Ovary (tissue), 7 donors: ENCODE measurements at regions not wholly inside any gene's neighbourhood (a gene's known extent, or its start where the extent isn't known, plus 50 kb on each side); places are given as distances from the start of the nearest gene placed in this dataset.

Source experiments
- DNase-seq, 5 donors: peaks; one replicate each; pipeline ENCODE4 v3.0.0-alpha.2; 2019 to 2020
- H3K27ac ChIP-seq, 2 donors: fragments of 200-600 bp; one replicate each; pipeline versions ENCODE4 v1.5.1 to v1.8.0; 2019 to 2022
- H3K27me3 ChIP-seq: fragments of 200-600 bp; one replicate; pipeline ENCODE4 v1.8.0; 2022
- H3K36me3 ChIP-seq: fragments of 200-600 bp; sonication (generic); one replicate; pipeline ENCODE4 v1.5.1; 2019
- H3K4me1 ChIP-seq: one replicate; pipeline ENCODE4 v1.8.1; 2013; ENCODE audit warnings: mild to moderate bottlenecking, moderate library complexity; ENCODE audit not compliant: insufficient read depth
- H3K4me3 ChIP-seq: fragments of 200-600 bp; sonication (generic); one replicate; pipeline ENCODE4 v1.5.1; 2017
- H3K9me3 ChIP-seq, 2 donors: fragments of 200-600 bp in 1 of 2; sonication (generic) in 1 of 2; one replicate each; pipeline versions ENCODE4 v1.5.1 to v1.8.1; 2013 to 2019; ENCODE audit warnings: mild to moderate bottlenecking in 1 of 2, moderate library complexity in 1 of 2
- EP300 ChIP-seq: sonication (generic); formaldehyde crosslinking; IDR thresholded peaks from one replicate; pipeline ENCODE4 v1.6.1; 2017; ENCODE audit warnings: antibody characterized with exemption
- POLR2A ChIP-seq: fragments of 450-650 bp; IDR thresholded peaks from one replicate; pipeline ENCODE4 v1.6.1; 2017; ENCODE audit warnings: antibody characterized with exemption, mild to moderate bottlenecking, moderate library complexity
- WGBS, 3 donors: extraction: QIAGEN DNeasy Blood & Tissue Kit in 1 of 3; methylation state at CpG; one replicate each; pipeline versions ENCODE4 v1.1.5 to v1.1.7; 2013 to 2017; 5-methylcytosine and 5-hydroxymethylcytosine counted together
- intact Hi-C, 4 donors: fragments of 100-400 bp; cut with DNase I; formaldehyde crosslinking; loops; one replicate each; pipeline versions ENCODE4 v1.11.0 to v1.15.1; 2022 to 2023
- TF ChIP-seq, protein P1 (sequence below), 3 donors: fragments of 450-650 bp in 2 of 3; fragments of 200-600 bp in 1 of 3; IDR thresholded peaks; one replicate each; pipeline versions ENCODE4 v1.5.1 to v1.8.0; 2016 to 2022; ENCODE audit warnings: antibody characterized with exemption in 3 of 3, mild to moderate bottlenecking in 1 of 3
- donor health status: DM: no; HTN: no; CAD: no; lungs with moderate emphysema.
- donor health status: DM: no; HTN: no; CAD: no.
- donor health status: Bipolar disorder and iron deficiency.
- donor health status: DM: no; HTN: no; CAD: no.
- donor health status: DM: yes; HTN: yes; CAD: no.

DNA sequence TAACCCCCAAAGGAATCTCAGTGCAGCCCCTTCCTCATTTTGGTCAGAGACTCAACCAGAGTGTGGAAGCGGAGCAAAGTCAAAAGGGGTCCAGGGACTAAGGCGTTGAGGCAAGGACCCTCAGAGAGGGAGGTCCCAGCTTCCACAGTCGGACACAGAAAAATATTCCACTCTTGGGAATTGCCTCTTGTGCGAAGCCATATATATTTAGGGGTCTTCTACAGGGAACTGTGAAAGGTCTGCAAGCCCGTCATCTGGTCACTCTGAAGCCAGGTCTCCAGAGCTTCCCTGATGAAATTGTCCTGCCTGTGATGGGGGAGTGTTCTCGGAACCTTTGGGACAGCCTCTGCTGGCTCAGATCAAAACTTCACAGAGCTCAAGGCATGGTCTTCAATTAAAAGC lies 160.8 kb downstream of the TBXT start:
- Histone ChIP-seq H3K4me1 (peaks cover 5% of the 10 kb centered on the region), H3K27me3 (no peaks in the 10 kb centered on the region), H3K4me3 (peak overlapping the region; percentile 39), H3K9me3 (no peaks in the 10 kb centered on the region), H3K36me3 (no peaks in the 10 kb centered on the region), H3K27ac (peak overlapping the region; percentile 35 to 94)
- TF ChIP-seq, protein P1, sequence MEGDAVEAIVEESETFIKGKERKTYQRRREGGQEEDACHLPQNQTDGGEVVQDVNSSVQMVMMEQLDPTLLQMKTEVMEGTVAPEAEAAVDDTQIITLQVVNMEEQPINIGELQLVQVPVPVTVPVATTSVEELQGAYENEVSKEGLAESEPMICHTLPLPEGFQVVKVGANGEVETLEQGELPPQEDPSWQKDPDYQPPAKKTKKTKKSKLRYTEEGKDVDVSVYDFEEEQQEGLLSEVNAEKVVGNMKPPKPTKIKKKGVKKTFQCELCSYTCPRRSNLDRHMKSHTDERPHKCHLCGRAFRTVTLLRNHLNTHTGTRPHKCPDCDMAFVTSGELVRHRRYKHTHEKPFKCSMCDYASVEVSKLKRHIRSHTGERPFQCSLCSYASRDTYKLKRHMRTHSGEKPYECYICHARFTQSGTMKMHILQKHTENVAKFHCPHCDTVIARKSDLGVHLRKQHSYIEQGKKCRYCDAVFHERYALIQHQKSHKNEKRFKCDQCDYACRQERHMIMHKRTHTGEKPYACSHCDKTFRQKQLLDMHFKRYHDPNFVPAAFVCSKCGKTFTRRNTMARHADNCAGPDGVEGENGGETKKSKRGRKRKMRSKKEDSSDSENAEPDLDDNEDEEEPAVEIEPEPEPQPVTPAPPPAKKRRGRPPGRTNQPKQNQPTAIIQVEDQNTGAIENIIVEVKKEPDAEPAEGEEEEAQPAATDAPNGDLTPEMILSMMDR (IDR thresholded peaks at IDR 0.05), result no peak
- TF ChIP-seq EP300 (no peak), POLR2A (no peak)
- intact Hi-C loops, result loop anchor here in 1 of 4 donors (5.0 to 10.0 kb wide), 3 partner anchors 50 to 122 kb away; no protein-coding TSS in a partner anchor
- no peak for DNase-seq
- WGBS, 3 donors, result 24 to 28% (median 25%) methylated on average over 6 of the region's 6 CpGs

DNA sequence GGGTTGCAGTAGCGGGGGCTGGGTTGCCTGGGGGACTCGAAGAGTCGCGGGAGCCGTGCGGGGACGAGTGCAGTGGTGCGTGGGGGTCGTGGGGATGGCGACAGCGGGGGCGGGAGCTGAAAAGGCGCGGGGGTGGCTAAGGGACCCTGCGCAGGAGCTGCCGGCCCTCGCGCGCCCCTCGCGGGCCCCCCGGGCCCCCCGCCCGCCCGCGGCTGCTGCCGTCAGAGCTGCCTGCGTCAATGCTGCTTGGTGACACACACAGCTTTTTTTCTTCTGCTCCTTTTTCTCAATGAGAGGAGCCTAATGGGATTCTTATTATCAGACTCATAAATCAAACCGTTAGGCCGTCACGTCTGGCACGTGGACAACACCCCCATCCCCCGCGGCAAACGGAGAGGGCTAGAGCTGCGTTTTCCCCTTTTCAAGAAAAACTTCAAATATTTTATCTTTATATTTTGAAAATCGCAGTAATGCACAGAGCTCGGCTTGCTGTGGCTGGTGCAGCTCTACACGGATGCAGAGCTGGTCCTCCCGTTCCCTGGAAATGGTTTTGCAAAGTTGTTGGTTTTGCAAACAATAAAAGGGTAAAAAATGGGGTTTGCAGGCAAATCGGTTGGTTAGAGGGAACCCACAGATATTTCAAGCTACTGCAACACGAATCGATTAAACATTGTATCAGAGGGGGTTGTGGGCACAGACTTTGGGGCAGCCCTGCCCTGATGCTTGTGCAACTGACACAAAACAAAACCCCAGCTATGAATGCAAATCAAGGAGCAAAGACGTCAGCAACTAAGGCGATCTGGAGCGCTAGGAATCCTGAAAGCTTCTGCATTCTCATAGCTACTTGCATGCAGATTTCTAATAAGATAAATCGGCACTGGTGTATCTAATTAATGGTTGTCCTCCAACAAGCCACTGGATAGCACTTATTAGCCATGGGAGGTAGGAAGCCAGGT lies 161.4 kb downstream of the TBXT start:
- DNase-seq, result peak; percentile 85 to 93 (median 93)
- H3K4me3 ChIP-seq, result peak overlapping the region; percentile 39
- peaks cover 5% of the 10 kb centered on the region for H3K4me1 ChIP-seq
- intact Hi-C loops, result loop anchor here in 1 of 4 donors (2.0 to 10.0 kb wide), 4 partner anchors 17 to 121 kb away; no protein-coding TSS in a partner anchor
- peak; percentile 60 for TF ChIP-seq EP300
- TF ChIP-seq POLR2A, result no peak
- TF ChIP-seq, protein P1 (IDR thresholded peaks at IDR 0.05), result no peak
- H3K36me3 ChIP-seq, result no peaks in the 10 kb centered on the region
- no peaks in the 10 kb centered on the region for H3K27me3 ChIP-seq
- H3K9me3 ChIP-seq, result no peaks in the 10 kb centered on the region
- WGBS, 3 donors, result 1% methylated on average over 44 to 47 of the region's 47 CpGs
- H3K27ac ChIP-seq, result peak overlapping the region; percentile 72 to 94

DNA sequence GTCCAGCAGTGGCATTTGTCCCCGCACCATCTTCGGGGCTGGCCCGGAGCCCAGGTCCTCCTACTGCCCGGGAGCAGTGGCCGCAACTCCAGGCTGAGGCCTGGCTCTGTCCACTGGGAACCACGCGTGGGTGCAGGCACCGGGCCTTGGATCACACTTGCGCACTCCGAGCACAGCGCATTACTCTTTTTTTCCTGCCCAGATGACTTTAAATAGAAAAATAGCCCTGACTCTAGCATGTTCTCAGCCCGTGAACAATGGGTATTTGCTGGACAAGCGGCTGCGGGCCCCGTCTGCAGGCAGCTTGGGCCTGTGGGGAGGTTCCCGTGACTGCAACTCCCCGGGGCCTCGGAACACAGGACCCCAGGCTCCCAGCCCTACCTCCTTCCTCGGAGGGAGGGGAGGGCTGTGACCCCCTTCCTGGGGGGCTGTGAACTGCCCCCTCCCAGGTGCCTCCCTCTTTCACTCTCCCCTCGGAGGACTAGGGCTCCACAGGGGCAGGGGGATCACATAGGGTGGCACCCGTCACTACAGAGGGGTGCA lies 162.2 kb downstream of the TBXT start:
- 2 to 4% (median 2%) methylated on average over 20 to 21 of the region's 21 CpGs for WGBS, 3 donors
- Histone ChIP-seq H3K27me3 (no peaks in the 10 kb centered on the region), H3K36me3 (no peaks in the 10 kb centered on the region), H3K27ac (peak overlapping the region; percentile 72 to 94), H3K4me1 (peaks cover 5% of the 10 kb centered on the region), H3K9me3 (no peaks in the 10 kb centered on the region), H3K4me3 (peak overlapping the region; percentile 39)
- intact Hi-C loops, result loop anchor here in 1 of 4 donors (2.0 to 10.0 kb wide), 4 partner anchors 17 to 121 kb away; no protein-coding TSS in a partner anchor
- TF ChIP-seq POLR2A, result peak; percentile 25
- TF ChIP-seq, protein P1 (IDR thresholded peaks at IDR 0.05), result no peak
- DNase-seq, result peak; percentile 76 to 85 (median 82)

DNA sequence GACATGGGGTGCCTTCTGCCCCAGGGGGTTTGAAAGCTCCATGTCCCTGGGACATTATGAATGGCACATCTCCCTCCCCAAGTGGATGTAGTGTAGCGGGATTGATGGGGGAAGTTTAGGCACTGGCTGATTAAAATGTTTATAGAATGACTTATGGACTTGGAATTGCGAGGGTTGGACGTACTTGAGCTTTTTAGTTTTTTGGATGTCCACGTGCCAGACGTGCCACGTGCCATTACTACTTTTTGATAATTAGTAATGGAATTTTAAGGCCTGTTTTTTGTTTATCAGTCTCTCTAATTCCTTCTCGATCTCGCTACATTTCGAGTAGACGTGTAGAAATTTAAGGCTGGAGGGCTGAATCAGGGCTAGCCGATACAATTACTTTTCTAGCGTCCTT lies 162.8 kb downstream of the TBXT start:
- Histone ChIP-seq H3K9me3 (no peaks in the 10 kb centered on the region), H3K27me3 (no peaks in the 10 kb centered on the region), H3K4me3 (no peak overlapping the region), H3K4me1 (peaks cover 5% of the 10 kb centered on the region), H3K36me3 (no peaks in the 10 kb centered on the region), H3K27ac (peak overlapping the region in 1 of 2 donors; percentile 94)
- DNase-seq, result no peak
- WGBS, 3 donors, result 54 to 70% (median 62%) methylated on average over 12 of the region's 12 CpGs
- TF ChIP-seq POLR2A, result no peak
- TF ChIP-seq, protein P1 (IDR thresholded peaks at IDR 0.05), result no peak
- no peak for TF ChIP-seq EP300
- intact Hi-C loops, result loop anchor here in 1 of 4 donors (2.0 to 10.0 kb wide), 4 partner anchors 16 to 120 kb away; no protein-coding TSS in a partner anchor
